ENCODE measurements at regions not wholly inside any gene's neighbourhood (a gene's known extent, or its start where the extent isn't known, plus 50 kb on each side); places are given as distances from the start of the nearest gene placed in this dataset.

DNA sequence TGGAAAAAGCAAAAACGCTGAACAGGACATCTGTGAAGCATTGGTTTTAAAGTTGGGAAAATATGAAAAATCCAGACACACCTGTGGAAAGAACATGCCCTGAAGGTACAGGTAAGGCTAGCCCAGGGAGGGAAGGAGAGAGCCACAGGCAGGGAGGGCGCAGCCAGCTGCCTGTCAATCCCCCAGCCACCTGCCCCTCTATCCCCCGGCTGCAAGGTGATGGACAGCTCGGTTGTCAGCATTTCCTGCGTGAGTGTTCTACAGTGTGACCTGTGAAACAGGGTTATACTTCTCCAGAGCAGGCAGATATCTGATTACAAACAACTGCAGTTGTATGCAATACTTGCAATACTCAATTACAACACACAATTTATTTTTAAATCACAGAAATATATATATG is 358.1 kb downstream of the SMOC2 start:
- no peak overlapping the region for H3K4ac ChIP-seq (ENCODE audit: low read depth, low read length)
- ChIA-PET CTCF (no interaction called here), POLR2A (ENCODE audit: unreplicated experiment) (no interaction called here)
- no peak overlapping the region for H2BK20ac ChIP-seq (ENCODE audit: low read depth, low read length)
- H3K4me3 ChIP-seq (ENCODE audit: insufficient read depth, low read depth, low read length), result no peak overlapping the region
- H3K23ac ChIP-seq (ENCODE audit: low read depth, low read length), result no peak overlapping the region
- no peak overlapping the region for H3K4me2 ChIP-seq (ENCODE audit: low read depth, low read length)
- no peaks in the 10 kb centered on the region for H3K79me1 ChIP-seq (ENCODE audit: low read depth in 1 of 2, low read length in 2 of 2)
- no peak overlapping the region for H4K91ac ChIP-seq (ENCODE audit: insufficient read depth, low read depth, low read length)
- H3K9ac ChIP-seq (ENCODE audit: low read depth, low read length), result no peak overlapping the region
- H3K27ac ChIP-seq (ENCODE audit: insufficient read depth, low read length), result no peak overlapping the region
- in situ Hi-C loops (cut with MboI; ENCODE audit: low sequenced_read_pairs), result no loop called here
- 0% methylated on average over 1 of the region's 5 CpGs; no CpG with 5 or more reads in 1 of the 2 experiments for WGBS, 2 experiments (ENCODE audit: extremely low coverage in 2 of 2, insufficient read length in 1 of 2)
- no peaks in the 10 kb centered on the region for H3K9me1 ChIP-seq (ENCODE audit: insufficient read depth, low read length)
- H4K5ac ChIP-seq (ENCODE audit: low read depth, low read length), result no peak overlapping the region
- H3K18ac ChIP-seq (ENCODE audit: low read depth, low read length), result no peak overlapping the region
- H2BK15ac ChIP-seq (ENCODE audit: low read depth, low read length), result no peak overlapping the region
- no peak overlapping the region for H2AFZ ChIP-seq (replicated peaks; ENCODE audit: low read length, poor library complexity)
- no peak overlapping the region for H2BK5ac ChIP-seq (ENCODE audit: low read depth, low read length, poor library complexity, severe bottlenecking)
- H4K8ac ChIP-seq (ENCODE audit: low read depth in 2 of 2, low read length in 2 of 2), result no peak overlapping the region
- no TSS peak for BruUV-seq (replicated peaks)
- no peak for ATAC-seq (ENCODE audit: low read depth)
- H3K27me3 ChIP-seq (ENCODE audit: control insufficient read depth, insufficient read depth, low read length), result no peaks in the 10 kb centered on the region
- TF ChIP-seq MAFK (IDR thresholded peaks at IDR 0.05; ENCODE audit: low read depth, low read length) (no peak), CEBPB (IDR thresholded peaks at IDR 0.05; ENCODE audit: low read depth, low read length) (no peak), MAZ (IDR thresholded peaks at IDR 0.05; ENCODE audit: borderline replicate concordance, low read depth, low read length) (no peak), NFE2L2 (IDR thresholded peaks at IDR 0.05; ENCODE audit: low read depth, low read length) (no peak), SMC3 (IDR thresholded peaks at IDR 0.05; ENCODE audit: low read depth, low read length) (no peak), FOS (IDR thresholded peaks at IDR 0.05; ENCODE audit: low read depth, low read length) (no peak), MXI1 (IDR thresholded peaks at IDR 0.05; ENCODE audit: borderline replicate concordance, low read depth, low read length) (no peak)
- TF ChIP-seq, protein P1, sequence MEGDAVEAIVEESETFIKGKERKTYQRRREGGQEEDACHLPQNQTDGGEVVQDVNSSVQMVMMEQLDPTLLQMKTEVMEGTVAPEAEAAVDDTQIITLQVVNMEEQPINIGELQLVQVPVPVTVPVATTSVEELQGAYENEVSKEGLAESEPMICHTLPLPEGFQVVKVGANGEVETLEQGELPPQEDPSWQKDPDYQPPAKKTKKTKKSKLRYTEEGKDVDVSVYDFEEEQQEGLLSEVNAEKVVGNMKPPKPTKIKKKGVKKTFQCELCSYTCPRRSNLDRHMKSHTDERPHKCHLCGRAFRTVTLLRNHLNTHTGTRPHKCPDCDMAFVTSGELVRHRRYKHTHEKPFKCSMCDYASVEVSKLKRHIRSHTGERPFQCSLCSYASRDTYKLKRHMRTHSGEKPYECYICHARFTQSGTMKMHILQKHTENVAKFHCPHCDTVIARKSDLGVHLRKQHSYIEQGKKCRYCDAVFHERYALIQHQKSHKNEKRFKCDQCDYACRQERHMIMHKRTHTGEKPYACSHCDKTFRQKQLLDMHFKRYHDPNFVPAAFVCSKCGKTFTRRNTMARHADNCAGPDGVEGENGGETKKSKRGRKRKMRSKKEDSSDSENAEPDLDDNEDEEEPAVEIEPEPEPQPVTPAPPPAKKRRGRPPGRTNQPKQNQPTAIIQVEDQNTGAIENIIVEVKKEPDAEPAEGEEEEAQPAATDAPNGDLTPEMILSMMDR (conservative IDR thresholded peaks at IDR 0.05; ENCODE audit: low read depth, low read length), result no peak
- TF ChIP-seq, protein P2, sequence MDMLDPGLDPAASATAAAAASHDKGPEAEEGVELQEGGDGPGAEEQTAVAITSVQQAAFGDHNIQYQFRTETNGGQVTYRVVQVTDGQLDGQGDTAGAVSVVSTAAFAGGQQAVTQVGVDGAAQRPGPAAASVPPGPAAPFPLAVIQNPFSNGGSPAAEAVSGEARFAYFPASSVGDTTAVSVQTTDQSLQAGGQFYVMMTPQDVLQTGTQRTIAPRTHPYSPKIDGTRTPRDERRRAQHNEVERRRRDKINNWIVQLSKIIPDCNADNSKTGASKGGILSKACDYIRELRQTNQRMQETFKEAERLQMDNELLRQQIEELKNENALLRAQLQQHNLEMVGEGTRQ (IDR thresholded peaks at IDR 0.05; ENCODE audit: low read depth, low read length), result no peak
- TF ChIP-seq, protein P3, sequence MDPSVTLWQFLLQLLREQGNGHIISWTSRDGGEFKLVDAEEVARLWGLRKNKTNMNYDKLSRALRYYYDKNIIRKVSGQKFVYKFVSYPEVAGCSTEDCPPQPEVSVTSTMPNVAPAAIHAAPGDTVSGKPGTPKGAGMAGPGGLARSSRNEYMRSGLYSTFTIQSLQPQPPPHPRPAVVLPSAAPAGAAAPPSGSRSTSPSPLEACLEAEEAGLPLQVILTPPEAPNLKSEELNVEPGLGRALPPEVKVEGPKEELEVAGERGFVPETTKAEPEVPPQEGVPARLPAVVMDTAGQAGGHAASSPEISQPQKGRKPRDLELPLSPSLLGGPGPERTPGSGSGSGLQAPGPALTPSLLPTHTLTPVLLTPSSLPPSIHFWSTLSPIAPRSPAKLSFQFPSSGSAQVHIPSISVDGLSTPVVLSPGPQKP (IDR thresholded peaks at IDR 0.05; ENCODE audit: borderline replicate concordance, low read depth, low read length), result no peak
- no peak overlapping the region for H2BK120ac ChIP-seq (ENCODE audit: low read depth, low read length)
- H2AK9ac ChIP-seq (replicated peaks; ENCODE audit: low read depth, low read length, poor library complexity), result no peak overlapping the region
- H3K14ac ChIP-seq (replicated peaks; ENCODE audit: low read depth, low read length), result no peak overlapping the region
- H2AK5ac ChIP-seq (ENCODE audit: low read depth, low read length), result no peak overlapping the region
- dilution Hi-C loops (cut with HindIII; ENCODE audit: low sequenced_read_pairs, unreplicated experiment), result no loop called here
- H4K20me1 ChIP-seq (ENCODE audit: insufficient read depth, low read length), result no peaks in the 10 kb centered on the region
- H3K9me3 ChIP-seq (ENCODE audit: control insufficient read depth, insufficient read depth, low read length), result peaks cover 34% of the 10 kb centered on the region
- H3K4me1 ChIP-seq (ENCODE audit: control insufficient read depth, insufficient read depth, low read length), result no peaks in the 10 kb centered on the region
- no peaks in the 10 kb centered on the region for H3K36me3 ChIP-seq (ENCODE audit: control insufficient read depth, insufficient read depth, low read length)
- intact Hi-C loops (cut with micrococcal nuclease), result no loop called here
- H3K56ac ChIP-seq (ENCODE audit: extremely low read depth, insufficient read depth, low read length), result no peak overlapping the region
- no peak for DNase-seq
